ENCODE measurements at regions not wholly inside any gene's neighbourhood (a gene's known extent, or its start where the extent isn't known, plus 50 kb on each side); places are given as distances from the start of the nearest gene placed in this dataset.
"Not testable (repeated sequence)": the region's sequence is repeated elsewhere in the genome, so short reads cannot be mapped to it uniquely, and the experiment has no call there.

- not testable (repeated sequence) for DNase-seq
These were observed 109.7 kb upstream of the ZNG1E start for GRCh38 chr9:65566018-65566417.

DNA sequence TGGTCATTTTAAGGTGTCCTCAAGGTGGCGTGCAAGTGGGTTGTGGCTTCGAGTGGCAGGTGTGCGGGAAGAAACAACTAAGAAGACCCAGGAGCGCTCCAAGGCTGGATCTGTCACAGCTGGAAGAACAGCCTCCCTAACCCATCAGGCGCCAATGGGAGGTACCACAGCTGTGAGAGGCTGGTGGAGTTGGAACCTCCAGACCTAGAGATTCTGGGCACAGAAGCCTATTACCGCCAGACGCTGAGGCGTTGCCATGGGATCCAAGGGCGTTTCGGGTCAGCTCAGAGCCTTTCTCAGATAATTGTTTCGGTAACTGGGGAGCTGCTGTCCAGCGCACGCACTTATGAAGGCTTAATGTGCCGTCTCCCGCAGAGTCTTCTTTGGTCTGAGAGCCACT, 156.7 kb upstream of the ZNG1E start:
- not testable (repeated sequence) for DNase-seq

- DNase-seq, result not testable (repeated sequence)
These were observed 161.3 kb upstream of the ZNG1E start for GRCh38 chr9:65514465-65514864.

DNA sequence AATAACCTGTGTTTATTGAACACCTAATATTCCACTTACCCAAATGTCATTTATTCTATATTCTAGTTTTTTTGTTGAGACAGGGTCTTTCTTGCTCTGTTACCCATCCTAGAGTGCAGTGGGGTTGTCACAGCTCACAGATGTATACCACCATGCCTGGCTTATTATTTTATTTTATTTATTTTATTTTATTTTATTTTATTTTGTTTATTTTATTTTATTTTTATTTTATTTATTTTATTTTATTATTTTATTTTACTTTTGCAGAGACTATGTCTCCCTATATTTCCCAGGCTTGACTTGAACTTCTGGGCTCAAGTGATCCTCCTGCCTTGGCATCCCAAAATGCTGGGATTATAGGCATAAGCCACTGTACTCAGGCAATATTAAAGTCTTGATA, 167.8 kb upstream of the ZNG1E start:
- DNase-seq, result not testable (repeated sequence)

GRCh38 chr9:65504686-65505085, 171.0 kb upstream of the ZNG1E start:
- not testable (repeated sequence) for DNase-seq

DNA sequence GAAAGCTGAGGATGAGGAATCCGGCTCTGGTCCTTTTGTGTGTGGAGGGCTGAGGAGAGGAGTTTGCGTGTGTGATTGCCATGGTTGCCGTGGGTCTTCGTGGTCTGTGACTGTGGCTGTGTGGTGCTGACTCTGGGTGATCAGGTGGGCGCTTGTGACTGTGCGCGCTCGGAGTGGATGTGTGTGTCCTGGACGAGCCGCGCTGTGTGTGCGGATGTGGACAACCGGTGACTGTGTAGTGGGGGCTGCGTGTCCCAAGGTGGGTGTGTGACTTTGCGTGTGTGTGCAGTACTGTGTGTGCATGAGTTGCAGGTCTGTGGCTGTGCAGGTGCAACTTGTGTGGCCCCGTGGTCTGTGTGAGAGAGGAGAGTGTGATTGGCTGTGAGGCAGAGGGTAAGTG, 172.0 kb upstream of the ZNG1E start:
- not testable (repeated sequence) for DNase-seq

DNA sequence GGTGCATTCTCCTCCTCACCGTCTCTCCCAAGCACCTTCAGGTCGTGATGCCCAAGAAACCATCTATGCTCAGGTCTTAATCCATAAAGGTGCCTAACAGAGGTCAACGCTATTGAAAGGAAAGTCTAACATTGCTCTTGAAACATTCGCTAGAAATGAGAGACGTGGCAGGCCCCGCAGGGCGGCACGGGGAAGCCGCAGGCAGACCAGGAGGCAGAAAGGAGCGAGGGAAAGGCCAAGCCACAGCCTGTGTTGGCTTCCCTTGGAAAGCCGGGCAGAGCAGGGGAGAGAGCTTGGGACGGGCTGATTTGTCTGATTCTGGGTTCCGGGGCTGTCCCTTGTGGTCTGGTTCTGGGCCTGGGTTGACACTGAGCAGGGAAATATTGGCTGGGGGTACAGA, 192.8 kb upstream of the ZNG1E start:
- not testable (repeated sequence) for DNase-seq

- DNase-seq, result not testable (repeated sequence)
These were observed 194.4 kb upstream of the ZNG1E start for GRCh38 chr9:65481291-65481690.

DNA sequence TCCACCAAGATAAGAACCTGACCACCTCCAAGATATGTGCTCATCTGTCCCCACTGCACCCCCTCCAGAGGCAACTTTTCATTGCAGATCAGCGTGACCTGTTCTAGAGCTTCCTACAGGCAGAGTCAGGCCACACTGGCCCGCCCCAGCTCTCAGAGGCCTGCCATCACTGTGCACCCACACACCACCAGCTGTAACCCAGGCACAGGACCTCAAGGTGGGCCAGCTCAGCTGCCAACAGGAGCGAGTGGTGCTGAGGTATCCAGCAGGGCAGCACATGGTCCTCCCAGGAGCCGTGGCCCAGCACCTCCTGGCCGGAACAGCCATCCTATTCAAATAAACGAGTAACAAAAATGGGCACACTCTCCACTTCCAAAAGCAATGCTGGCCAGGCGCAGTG, 189.9 kb upstream of the FOXD4L5 start:
- DNase-seq, result not testable (repeated sequence)

DNA sequence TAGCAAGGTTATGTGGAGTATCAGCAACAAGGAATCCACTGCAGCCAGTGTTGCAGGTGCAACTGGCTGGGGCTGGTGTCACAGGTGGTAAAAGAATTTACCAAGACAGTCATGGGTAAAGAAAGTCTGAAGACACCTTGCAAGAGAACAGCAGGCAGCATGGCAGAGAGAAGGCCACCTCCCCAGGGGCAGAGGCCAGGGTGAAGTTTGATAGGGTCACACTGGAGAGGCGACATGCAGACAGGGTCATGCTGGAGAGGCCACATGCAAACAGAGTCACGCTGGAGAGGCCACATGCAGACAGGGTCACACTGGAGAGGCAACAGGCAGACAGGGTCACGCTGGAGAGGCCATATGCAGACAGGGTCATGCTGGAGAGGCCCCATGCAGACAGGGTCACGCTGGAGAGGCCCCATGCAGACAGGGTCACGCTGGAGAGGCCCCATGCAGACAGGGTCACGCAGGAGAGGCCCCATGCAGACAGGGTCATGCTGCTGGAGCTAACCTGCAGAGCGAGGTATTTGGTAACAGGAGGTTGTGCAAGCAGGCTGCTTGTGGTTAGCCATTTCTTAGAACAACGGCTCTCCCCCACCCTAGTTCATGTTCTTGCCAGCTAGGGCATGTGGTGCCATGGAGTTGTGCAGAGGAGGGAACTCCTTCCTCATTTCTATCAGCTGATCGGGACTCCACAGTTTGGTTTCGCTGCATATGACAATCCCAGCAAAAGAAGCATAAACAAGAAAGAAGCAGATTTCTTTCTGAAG, 188.2 kb upstream of the FOXD4L5 start:
- not testable (repeated sequence) for DNase-seq

- not testable (repeated sequence) for DNase-seq
These were observed 186.1 kb upstream of the FOXD4L5 start for GRCh38 chr9:65471106-65471505.

DNA sequence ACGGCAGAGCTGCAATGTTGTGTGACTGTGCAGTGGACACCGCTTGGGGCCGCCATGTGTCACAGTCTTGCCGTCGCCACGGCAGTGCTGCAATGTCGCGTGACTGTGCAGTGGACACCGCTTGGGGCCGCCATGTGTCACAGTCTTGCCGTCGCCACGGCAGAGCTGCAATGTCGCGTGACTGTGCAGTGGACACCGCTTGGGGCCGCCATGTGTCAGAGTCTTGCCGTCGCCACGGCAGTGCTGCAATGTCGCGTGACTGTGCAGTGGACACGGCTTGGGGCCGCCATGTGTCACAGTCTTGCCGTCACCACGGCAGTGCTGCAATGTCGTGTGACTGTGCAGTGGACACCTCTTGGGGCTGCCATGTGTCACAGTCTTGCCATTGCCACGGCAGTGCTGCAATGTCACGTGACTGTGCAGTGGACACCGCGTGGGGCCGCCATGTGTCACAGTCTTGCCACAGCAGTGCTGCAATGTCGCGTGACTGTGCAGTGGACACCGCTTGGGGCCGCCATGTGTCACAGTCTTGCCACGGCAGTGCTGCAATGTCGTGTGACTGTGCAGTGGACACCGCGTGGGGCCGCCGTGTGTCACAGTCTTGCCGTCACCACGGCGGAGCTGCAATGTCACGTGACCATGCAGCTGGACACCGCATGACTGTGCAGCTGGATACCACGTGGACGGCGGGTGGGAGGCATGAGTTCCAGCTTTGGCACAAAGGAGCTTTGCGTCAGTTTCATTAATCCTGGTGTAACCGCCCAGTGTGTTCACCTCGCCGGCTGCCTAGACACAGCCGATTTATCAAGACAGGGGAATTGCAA, 182.1 kb upstream of the FOXD4L5 start:
- not testable (repeated sequence) for DNase-seq

GRCh38 chr9:65465246-65465895, 180.4 kb upstream of the FOXD4L5 start:
- not testable (repeated sequence) for DNase-seq

DNA sequence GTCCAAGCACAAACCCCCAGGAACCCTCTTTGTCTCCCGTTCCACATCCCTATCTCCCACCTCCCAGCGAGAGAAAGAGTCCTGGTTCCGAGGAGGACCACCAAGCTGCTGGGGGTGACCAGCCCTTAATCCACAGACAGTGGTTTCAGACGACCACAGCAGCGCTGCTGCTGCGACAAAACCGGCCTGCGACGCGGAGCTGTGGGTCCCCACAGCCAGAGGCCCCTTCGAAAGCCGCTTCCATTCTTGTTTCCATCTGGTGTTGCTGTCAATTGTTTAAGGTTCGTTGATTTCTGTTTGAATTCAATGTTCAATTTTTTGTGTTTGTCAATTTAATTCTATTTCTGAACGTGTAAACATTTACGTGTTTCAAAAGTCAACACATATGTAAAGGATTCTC, 177.5 kb upstream of the FOXD4L5 start:
- DNase-seq, result not testable (repeated sequence)

GRCh38 chr9:65459756-65460320, 174.8 kb upstream of the FOXD4L5 start:
- no peak for DNase-seq

GRCh38 chr9:65458992-65459391, 174.0 kb upstream of the FOXD4L5 start:
- no peak for DNase-seq

GRCh38 chr9:65458465-65458864, 173.5 kb upstream of the FOXD4L5 start:
- DNase-seq, result no peak

DNA sequence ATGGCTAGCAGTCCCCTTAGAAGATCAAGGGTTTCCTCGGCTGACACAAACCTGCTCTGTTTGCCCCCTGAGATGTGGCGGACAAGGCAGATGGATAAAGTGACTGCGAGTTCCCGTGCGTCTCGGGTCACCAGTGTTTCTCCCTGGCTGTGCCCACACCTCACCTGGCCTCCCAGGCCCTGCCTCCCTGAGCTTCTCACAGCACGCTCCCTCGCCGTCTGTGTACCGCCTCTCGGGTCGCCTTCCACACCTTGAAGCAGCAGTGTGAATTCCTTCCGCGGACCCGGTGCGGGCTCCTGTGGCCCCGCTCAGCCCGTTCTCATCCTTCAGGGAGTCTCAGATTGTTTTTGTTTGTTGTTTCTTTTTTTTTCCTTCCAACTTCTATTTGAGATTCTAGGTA, 172.0 kb upstream of the FOXD4L5 start:
- DNase-seq, result not testable (repeated sequence)

- DNase-seq, result not testable (repeated sequence)
These were observed 171.0 kb upstream of the FOXD4L5 start for GRCh38 chr9:65455751-65456647.

DNA sequence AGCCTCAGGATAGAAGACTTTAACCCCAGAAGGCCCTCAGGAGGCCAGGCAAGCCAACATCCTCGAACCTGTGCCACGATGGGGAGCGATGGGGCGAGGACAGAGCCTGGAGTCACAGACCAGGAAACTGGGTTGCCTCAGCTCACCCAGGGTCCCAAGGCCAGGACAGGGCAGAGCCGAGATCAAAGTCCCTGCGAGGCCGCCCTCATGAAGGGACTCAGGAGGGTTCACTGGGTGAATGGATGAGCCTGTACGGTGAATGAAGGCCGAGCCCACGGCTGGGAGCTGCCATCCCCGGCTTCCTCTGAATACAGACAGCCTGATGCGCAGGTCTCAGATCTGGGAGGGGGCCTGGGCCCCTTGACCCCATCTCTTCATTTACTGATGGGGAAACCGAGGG, 170.1 kb upstream of the FOXD4L5 start:
- not testable (repeated sequence) for DNase-seq

GRCh38 chr9:65454666-65455065, 169.7 kb upstream of the FOXD4L5 start:
- DNase-seq, result not testable (repeated sequence)

DNA sequence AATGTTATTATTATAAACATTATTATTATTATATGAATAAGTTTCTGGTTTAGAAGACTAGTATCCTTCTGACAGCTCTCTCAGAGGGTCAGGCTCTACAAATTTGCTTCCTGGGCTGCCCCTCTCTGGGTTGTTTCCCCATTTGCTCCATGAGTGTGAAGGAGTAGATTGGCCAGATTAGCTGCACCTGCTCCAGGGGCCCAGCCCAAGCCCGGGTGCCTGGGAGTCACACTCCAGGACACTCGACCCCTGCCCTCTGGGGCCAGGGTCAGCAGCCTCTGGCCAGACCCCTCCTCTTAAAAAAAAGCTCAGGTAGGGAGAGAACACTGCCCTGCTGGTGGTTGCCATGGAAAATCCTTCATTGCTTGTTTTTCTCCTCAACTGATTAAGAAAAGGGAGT, 169.0 kb upstream of the FOXD4L5 start:
- not testable (repeated sequence) for DNase-seq
